Activated T-cell treated with anti-CD3 and anti-CD28 coated beads, Interleukin-2, amount 50 U/mL, for 1 hour (primary cell): ENCODE measurements at regions not wholly inside any gene's neighbourhood (a gene's known extent, or its start where the extent isn't known, plus 50 kb on each side); places are given as distances from the start of the nearest gene placed in this dataset.

Experiments
- DNase-seq: peaks from one replicate; pipeline ENCODE4 v3.0.0-alpha.2; 2020

GRCh38 chr2:193590831-193591230, 1396.1 kb upstream of the TMEFF2 start:
- DNase-seq, result no peak

- no peak for DNase-seq
Measured at GRCh38 chr2:193584522-193584938, 1389.8 kb upstream of the TMEFF2 start.

GRCh38 chr2:193583638-193584400, 1389.1 kb upstream of the TMEFF2 start:
- DNase-seq, result no peak

GRCh38 chr2:193581807-193582206, 1387.1 kb upstream of the TMEFF2 start:
- no peak for DNase-seq

GRCh38 chr2:193580176-193580950, 1385.6 kb upstream of the TMEFF2 start:
- DNase-seq, result no peak

GRCh38 chr2:193566886-193567285, 1372.2 kb upstream of the TMEFF2 start:
- DNase-seq, result no peak

- no peak for DNase-seq
Measured at GRCh38 chr2:193566276-193566675, 1371.5 kb upstream of the TMEFF2 start.

GRCh38 chr2:193562031-193562430, 1367.3 kb upstream of the TMEFF2 start:
- no peak for DNase-seq

- DNase-seq, result no peak
Measured at GRCh38 chr2:193561054-193561453, 1366.3 kb upstream of the TMEFF2 start.

- no peak for DNase-seq
Measured at GRCh38 chr2:193556766-193557470, 1362.2 kb upstream of the TMEFF2 start.

- DNase-seq, result no peak
Measured at GRCh38 chr2:193549661-193550060, 1354.9 kb upstream of the TMEFF2 start.

- no peak for DNase-seq
Measured at GRCh38 chr2:193542762-193543161, 1348.0 kb upstream of the TMEFF2 start.

GRCh38 chr2:193539188-193539587, 1344.5 kb upstream of the TMEFF2 start:
- no peak for DNase-seq

GRCh38 chr2:193538061-193538460, 1343.3 kb upstream of the TMEFF2 start:
- DNase-seq, result no peak

GRCh38 chr2:193537531-193537930, 1342.8 kb upstream of the TMEFF2 start:
- DNase-seq, result no peak

GRCh38 chr2:193528458-193528857, 1333.7 kb upstream of the TMEFF2 start:
- DNase-seq, result no peak

GRCh38 chr2:193527146-193527545, 1332.4 kb upstream of the TMEFF2 start:
- no peak for DNase-seq

- no peak for DNase-seq
Measured at GRCh38 chr2:193523662-193524061, 1328.9 kb upstream of the TMEFF2 start.

GRCh38 chr2:193521523-193521922, 1326.8 kb upstream of the TMEFF2 start:
- DNase-seq, result no peak

GRCh38 chr2:193520709-193521458, 1326.2 kb upstream of the TMEFF2 start:
- no peak for DNase-seq

GRCh38 chr2:193518041-193518817, 1323.5 kb upstream of the TMEFF2 start:
- DNase-seq, result no peak

- DNase-seq, result no peak
Measured at GRCh38 chr2:193517615-193518014, 1322.9 kb upstream of the TMEFF2 start.
